ENCODE measurements at regions not wholly inside any gene's neighbourhood (a gene's known extent, or its start where the extent isn't known, plus 50 kb on each side); places are given as distances from the start of the nearest gene placed in this dataset.

DNA sequence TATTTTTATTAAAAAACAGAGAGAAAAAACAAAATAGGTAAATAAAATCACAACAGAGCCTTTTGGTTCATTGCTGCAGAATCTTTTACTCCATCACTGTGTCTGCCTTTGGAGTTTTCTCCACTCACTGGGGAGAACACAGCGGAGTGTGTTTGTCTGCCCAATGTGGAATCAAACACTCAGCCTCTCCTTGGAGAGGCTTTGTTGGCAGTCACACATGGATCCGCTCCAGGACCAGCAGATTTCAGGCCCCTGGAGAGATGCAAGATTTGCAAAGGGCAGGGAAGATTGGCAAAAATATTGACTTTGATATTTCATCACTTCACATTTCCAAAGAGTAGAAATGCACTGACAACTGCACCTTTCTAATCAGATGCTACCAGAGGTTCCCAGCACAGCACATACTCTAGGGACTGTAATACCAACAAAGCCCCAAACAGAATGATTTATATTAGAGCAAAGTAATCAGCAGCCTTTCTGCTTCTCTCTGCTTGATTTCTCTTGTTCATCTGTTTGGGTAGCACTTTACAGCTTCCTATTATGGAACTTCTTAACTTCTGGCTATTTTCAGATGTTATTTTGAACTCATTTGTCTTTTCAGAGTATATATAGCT lies 1898.8 kb upstream of the PIK3C3 start:
- no peak overlapping the region for H3K4me3 ChIP-seq (ENCODE audit: insufficient read depth, low read depth, low read length)
- H3K36me3 ChIP-seq (replicated peaks; ENCODE audit: control insufficient read depth, insufficient read depth, low read length): no peaks in the 10 kb centered on the region
- no peaks in the 10 kb centered on the region for H3K27me3 ChIP-seq (ENCODE audit: control insufficient read depth, insufficient read depth, low read length)
- no peak for DNase-seq

DNA sequence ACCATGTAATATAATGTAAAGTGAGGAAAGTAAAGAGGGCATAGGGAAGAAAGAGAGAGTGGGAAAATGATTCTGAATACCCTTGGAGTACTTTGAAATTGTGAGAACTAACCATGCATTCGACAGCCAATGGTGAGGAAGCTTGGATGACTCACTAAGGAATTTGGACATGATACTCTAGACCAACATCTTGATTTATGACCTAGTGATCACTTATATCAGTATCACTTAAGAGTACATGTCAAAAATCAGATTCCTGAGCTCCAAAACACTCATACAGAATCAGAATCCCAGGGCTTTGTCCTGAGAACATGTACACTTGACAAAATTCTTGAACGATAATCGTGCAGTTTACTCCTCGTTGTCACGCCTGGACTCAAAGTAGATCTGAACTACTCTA lies 1899.8 kb upstream of the PIK3C3 start:
- no peak overlapping the region for H3K4me3 ChIP-seq (ENCODE audit: insufficient read depth, low read depth, low read length)
- no peak for DNase-seq
- H3K27me3 ChIP-seq (ENCODE audit: control insufficient read depth, insufficient read depth, low read length): no peaks in the 10 kb centered on the region
- H3K36me3 ChIP-seq (replicated peaks; ENCODE audit: control insufficient read depth, insufficient read depth, low read length): no peaks in the 10 kb centered on the region

DNA sequence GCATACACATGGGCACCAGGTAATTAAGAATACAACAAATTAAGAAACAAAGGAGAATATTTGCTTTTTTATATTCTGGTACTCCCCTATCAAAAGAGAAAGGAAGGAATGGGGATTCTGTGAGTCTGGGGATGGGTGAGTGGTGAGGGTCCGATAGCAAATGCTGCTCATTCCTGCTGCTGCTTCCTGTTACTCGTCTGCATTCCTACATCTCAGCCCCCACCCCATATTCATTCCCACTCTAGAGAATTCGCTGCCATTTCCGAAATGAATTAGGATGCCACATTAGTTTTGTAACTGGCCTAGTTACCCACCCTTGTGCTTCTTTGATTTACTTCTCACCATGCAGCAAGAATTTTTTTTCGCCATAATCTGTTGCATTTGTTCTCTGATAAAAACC lies 1905.3 kb upstream of the PIK3C3 start:
- Histone ChIP-seq H3K4me3 (ENCODE audit: insufficient read depth, low read depth, low read length) (no peak overlapping the region), H3K36me3 (replicated peaks; ENCODE audit: control insufficient read depth, insufficient read depth, low read length) (no peaks in the 10 kb centered on the region), H3K27me3 (ENCODE audit: control insufficient read depth, insufficient read depth, low read length) (no peaks in the 10 kb centered on the region)
- no peak for DNase-seq

DNA sequence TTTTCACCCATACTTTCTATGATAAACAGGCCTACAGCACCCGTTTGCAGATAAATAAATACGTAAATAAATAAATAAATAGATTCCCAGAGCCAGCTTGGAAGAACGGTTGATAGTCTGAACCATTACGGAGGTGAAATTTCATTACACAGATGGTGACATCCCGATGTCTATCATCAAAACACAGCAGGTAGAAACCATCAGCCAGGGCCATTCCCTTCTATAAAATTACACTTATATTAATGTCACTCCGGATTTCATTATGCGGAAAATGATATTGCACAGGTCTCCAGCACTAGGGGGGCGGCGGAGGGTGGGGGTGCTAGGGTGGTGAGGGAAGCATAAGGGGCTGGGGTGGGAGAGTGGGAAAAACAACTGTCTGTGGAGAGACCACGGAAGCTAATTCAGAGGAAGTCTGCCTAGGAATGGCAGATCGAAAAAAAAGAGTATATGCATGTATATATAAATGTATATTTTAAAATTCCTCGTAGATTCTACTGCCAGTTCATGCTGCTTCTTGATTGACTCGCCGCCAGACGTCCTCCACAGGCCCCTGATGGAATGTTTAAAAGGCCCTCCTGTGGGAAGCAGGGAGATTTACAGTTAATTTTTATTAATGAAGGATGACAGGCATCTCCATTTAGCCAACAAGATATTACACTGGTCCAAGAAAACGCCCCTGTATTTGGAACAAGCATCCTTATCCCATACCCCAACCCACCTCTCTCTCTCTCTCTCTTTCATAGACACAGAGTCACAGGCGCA lies 1906.0 kb upstream of the PIK3C3 start:
- no peak for DNase-seq
- no peaks in the 10 kb centered on the region for H3K36me3 ChIP-seq (replicated peaks; ENCODE audit: control insufficient read depth, insufficient read depth, low read length)
- no peaks in the 10 kb centered on the region for H3K27me3 ChIP-seq (ENCODE audit: control insufficient read depth, insufficient read depth, low read length)
- no peak overlapping the region for H3K4me3 ChIP-seq (ENCODE audit: insufficient read depth, low read depth, low read length)

DNA sequence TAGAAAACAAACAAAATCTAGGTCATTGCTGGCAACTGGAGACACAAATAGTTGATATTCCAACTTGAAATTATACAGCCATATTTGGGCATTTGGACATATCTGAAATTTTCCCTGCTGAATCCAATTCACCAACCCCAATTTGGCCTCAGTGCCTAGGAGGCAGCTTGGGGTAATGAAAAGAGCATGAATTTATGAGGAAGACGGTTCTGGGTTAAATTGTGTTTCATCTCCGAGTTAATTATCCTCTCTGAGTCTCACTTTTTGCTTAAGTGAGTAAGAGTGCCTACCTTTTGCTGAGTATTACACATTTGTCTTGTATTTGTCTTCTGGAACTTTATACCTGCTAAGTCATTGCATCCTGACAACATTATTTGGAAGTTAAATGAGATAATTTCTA lies 1906.8 kb upstream of the PIK3C3 start:
- H3K36me3 ChIP-seq (replicated peaks; ENCODE audit: control insufficient read depth, insufficient read depth, low read length): no peaks in the 10 kb centered on the region
- H3K27me3 ChIP-seq (ENCODE audit: control insufficient read depth, insufficient read depth, low read length): no peaks in the 10 kb centered on the region
- DNase-seq: no peak
- no peak overlapping the region for H3K4me3 ChIP-seq (ENCODE audit: insufficient read depth, low read depth, low read length)

DNA sequence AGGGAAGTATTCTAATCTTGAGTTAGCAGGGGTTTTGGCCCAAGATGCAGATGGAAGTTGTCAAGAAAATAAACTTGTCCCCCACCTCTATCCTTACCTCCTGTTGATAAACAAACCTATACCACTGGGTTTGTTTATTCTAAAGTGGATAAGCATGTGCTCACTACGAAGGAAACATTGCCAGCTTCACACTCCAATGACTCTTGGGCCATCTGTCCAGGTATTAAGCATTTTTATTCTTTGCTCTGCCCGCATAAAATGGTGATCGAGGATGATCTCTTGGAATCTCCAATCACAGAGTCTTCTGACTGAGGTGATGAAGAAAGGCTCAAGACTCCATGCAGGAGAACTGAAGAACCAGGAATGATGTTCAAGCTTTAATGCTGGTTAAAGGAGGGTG lies 1908.4 kb upstream of the PIK3C3 start:
- Histone ChIP-seq H3K36me3 (replicated peaks; ENCODE audit: control insufficient read depth, insufficient read depth, low read length) (no peaks in the 10 kb centered on the region), H3K27me3 (ENCODE audit: control insufficient read depth, insufficient read depth, low read length) (no peaks in the 10 kb centered on the region), H3K4me3 (ENCODE audit: insufficient read depth, low read depth, low read length) (no peak overlapping the region)
- DNase-seq: no peak

DNA sequence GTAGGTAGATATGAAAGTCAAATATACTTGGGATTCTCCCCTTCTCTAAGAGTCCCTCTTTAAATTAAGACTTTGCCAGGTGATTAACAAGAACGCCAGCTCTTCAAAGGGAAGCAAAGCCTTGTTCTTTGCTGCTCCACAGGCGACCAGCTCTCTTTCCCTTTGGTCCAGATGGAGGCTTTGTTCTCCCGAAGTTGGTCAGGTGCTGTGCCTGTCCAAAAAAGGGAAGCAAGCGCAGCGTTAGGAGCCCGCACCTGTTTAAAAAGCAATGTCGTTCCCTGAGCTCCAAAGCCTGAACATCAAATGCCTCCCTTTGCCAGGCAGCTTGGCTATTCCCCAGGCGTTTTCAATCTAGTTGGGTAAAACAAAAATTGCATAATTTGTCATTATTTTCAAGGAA lies 1913.1 kb upstream of the PIK3C3 start:
- Histone ChIP-seq H3K4me3 (ENCODE audit: insufficient read depth, low read depth, low read length) (no peak overlapping the region), H3K27me3 (ENCODE audit: control insufficient read depth, insufficient read depth, low read length) (no peaks in the 10 kb centered on the region), H3K36me3 (replicated peaks; ENCODE audit: control insufficient read depth, insufficient read depth, low read length) (no peaks in the 10 kb centered on the region)
- DNase-seq: peak; percentile 8

DNA sequence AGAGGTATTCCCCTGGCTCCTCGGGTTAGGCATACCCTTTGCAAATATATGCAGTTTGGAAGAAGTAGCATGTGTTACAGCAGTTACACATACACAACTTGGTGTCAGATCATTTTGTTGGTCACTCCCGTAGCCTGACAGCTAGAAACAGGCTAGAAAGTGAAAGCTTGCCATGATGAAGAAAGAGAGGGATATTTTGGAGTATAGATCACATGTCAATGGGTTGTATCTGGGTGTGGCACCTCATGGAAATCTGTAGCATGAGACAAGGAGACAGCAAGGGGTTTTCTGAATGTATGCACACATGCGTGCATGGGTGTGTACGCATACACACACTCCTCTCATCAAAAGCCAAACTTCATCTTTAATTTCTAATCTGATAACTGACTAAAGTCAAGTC lies 1914.5 kb upstream of the PIK3C3 start:
- no peaks in the 10 kb centered on the region for H3K36me3 ChIP-seq (replicated peaks; ENCODE audit: control insufficient read depth, insufficient read depth, low read length)
- no peak overlapping the region for H3K4me3 ChIP-seq (ENCODE audit: insufficient read depth, low read depth, low read length)
- no peaks in the 10 kb centered on the region for H3K27me3 ChIP-seq (ENCODE audit: control insufficient read depth, insufficient read depth, low read length)

DNA sequence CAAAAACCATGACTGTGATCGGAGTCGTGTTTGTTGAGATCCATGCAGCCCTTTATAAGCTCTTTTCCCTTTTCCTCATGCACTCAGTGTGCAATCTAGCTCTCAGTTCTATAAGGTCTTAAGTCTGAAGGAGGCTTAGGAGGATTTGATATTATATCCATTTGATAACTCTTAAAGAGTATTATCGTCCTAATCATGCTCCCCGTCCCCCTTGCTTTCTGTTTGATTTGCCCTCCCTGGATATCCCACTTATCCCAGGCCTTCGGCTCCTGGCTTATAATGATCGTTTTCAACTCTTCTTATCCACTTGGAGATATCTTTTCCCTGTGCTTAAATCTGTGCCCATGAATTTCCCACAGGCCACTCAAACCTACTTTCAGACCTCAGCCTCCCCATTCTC lies 1917.7 kb upstream of the PIK3C3 start:
- H3K27me3 ChIP-seq (ENCODE audit: control insufficient read depth, insufficient read depth, low read length): no peaks in the 10 kb centered on the region
- DNase-seq: no peak
- no peaks in the 10 kb centered on the region for H3K36me3 ChIP-seq (replicated peaks; ENCODE audit: control insufficient read depth, insufficient read depth, low read length)
- H3K4me3 ChIP-seq (ENCODE audit: insufficient read depth, low read depth, low read length): no peak overlapping the region

More for the DNA sequence above, 1914.5 kb upstream of the PIK3C3 start:
- no peak for DNase-seq

DNA sequence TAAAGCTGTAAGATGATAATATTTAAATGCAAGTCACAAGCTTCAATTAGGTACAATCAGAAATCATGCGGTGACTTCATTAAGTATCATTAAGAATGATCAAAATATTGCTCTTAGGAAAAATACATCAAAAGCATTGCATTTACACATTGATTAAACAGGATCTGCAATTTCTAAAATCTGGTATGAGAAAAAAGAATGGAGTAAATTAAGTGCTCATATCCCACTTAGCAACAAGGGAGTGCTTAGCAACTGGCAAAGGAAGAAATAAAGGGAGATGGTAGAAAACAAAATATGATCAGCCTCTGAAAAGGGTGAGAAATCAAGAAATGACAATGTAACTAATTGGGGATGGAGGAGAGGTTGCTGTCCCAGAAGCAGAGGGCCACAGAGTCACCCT lies 1918.2 kb upstream of the PIK3C3 start:
- no peak for DNase-seq
- Histone ChIP-seq H3K36me3 (replicated peaks; ENCODE audit: control insufficient read depth, insufficient read depth, low read length) (no peaks in the 10 kb centered on the region), H3K27me3 (ENCODE audit: control insufficient read depth, insufficient read depth, low read length) (no peaks in the 10 kb centered on the region), H3K4me3 (ENCODE audit: insufficient read depth, low read depth, low read length) (no peak overlapping the region)

DNA sequence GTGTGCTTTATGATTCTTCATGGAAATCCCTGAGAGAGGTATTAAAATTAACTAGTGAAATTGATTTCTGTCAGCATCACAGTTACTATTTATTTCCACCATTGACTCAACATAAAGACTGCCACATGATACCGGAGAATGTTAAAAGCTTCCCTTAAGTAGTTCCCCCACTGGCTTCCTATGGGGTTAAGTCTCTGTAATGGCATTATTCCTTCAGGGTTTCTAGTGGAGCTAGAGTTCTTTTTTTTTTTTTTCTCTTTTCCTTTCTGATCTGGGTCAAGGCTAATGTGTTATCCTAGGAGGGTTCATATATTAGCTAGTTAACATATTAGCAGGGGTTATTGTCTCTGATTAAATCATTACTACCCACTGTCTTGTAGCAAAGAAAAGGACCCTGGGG lies 1919.1 kb upstream of the PIK3C3 start:
- Histone ChIP-seq H3K36me3 (replicated peaks; ENCODE audit: control insufficient read depth, insufficient read depth, low read length) (no peaks in the 10 kb centered on the region), H3K4me3 (ENCODE audit: insufficient read depth, low read depth, low read length) (no peak overlapping the region), H3K27me3 (ENCODE audit: control insufficient read depth, insufficient read depth, low read length) (no peaks in the 10 kb centered on the region)
- no peak for DNase-seq

DNA sequence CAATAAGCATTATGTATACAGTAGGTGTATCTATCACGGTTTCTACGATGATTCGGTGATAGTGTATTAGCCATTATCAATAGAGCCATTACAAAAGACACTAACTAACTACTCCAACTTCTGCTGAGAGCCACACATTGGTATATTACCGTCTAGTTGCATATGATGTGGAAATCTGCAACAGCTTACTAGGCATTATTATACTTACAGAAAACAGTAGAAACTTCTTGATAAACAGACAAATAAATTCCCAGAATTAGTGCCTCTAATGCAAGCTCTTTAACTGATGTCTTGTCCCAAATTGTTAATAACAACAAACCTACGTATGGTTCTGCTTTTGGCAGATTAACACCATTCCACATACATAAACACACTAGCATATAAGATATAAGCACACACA lies 1923.0 kb upstream of the PIK3C3 start:
- no peaks in the 10 kb centered on the region for H3K27me3 ChIP-seq (ENCODE audit: control insufficient read depth, insufficient read depth, low read length)
- H3K36me3 ChIP-seq (replicated peaks; ENCODE audit: control insufficient read depth, insufficient read depth, low read length): no peaks in the 10 kb centered on the region
- DNase-seq: no peak

DNA sequence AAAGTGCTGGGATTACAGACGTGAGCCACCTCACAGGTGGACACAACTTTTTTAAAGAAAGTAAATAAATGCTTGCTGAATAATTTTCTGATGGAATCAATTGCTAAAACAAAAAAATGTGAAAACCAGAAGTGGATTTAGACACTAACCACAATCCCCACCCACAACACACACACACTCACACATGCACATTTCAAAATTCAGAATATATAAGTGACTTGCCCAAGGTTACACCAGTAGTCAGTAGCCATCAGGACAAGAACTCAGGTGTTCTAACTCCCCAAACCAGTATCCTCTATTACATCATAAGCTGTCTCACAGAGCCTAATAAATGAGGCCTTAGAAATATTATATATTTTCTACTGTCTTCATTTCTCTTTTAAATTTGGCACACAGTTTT lies 1923.6 kb upstream of the PIK3C3 start:
- no peak overlapping the region for H3K4me3 ChIP-seq (ENCODE audit: insufficient read depth, low read depth, low read length)
- H3K27me3 ChIP-seq (ENCODE audit: control insufficient read depth, insufficient read depth, low read length): no peaks in the 10 kb centered on the region
- no peaks in the 10 kb centered on the region for H3K36me3 ChIP-seq (replicated peaks; ENCODE audit: control insufficient read depth, insufficient read depth, low read length)
- no peak for DNase-seq

More for the DNA sequence above, 1923.0 kb upstream of the PIK3C3 start:
- no peak overlapping the region for H3K4me3 ChIP-seq (ENCODE audit: insufficient read depth, low read depth, low read length)

DNA sequence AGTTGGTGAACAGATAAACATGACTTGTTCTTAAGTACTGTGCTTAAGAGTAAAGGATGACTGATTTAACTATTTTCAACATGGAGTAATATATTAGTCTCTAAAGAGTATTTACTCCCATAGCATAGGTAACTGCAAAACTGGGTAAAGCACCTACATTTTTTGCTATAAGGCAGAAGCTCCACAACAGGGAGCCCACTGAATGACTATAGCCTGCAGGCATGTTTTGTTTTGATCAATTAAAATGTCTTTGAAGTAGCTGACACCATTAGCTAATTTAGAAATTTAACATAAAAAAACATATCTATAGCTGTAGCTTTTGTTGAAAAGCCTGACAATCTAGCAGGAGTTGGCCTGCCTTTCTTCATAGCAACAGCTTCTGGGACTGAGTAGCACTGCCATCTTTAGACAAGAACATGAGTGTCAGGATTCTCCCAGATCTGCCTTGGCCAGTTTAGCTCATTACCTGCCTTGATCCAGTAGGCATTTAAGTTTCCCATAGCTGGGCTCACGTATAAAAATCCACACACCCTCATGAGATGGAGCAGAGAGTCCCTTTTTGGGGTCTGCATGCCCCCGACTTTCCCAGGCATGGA lies 1935.1 kb upstream of the PIK3C3 start:
- Histone ChIP-seq H3K4me3 (ENCODE audit: insufficient read depth, low read depth, low read length) (no peak overlapping the region), H3K36me3 (replicated peaks; ENCODE audit: control insufficient read depth, insufficient read depth, low read length) (no peaks in the 10 kb centered on the region), H3K27me3 (ENCODE audit: control insufficient read depth, insufficient read depth, low read length) (no peaks in the 10 kb centered on the region)
- peak; percentile 12 for DNase-seq

DNA sequence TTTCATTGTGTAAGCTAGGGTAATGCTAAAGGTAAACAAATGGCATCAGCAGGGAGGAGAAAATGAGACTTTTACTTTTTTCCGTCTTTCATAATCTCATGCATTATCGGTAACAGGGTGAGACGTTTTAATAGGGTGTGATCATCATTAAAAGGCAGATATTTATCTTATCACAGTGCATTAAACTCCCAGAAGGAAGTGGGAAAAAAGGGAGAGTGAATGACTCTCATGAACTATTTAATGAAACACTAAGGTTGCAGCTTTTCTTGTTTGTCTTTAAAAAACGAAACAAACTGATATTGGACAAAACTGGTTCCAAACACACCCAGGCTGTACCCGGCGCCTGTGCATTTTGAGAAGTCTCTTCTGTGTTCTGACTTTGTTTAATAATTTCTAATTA lies 1936.8 kb upstream of the PIK3C3 start:
- H3K4me3 ChIP-seq (ENCODE audit: insufficient read depth, low read depth, low read length): no peak overlapping the region

More for the DNA sequence above, 1936.8 kb upstream of the PIK3C3 start:
- H3K27me3 ChIP-seq (ENCODE audit: control insufficient read depth, insufficient read depth, low read length): no peaks in the 10 kb centered on the region
- H3K36me3 ChIP-seq (replicated peaks; ENCODE audit: control insufficient read depth, insufficient read depth, low read length): no peaks in the 10 kb centered on the region
- no peak for DNase-seq
